A673 (cell line): ENCODE measurements at regions not wholly inside any gene's neighbourhood (a gene's known extent, or its start where the extent isn't known, plus 50 kb on each side); places are given as distances from the start of the nearest gene placed in this dataset.

Experiments
- BruUV-seq: library from RNA; stranded (reverse); fragments of 400-500 nt; replicated peaks from 2 replicates; lab custom pipeline; 2021; lab: Mats Ljungman, UMichigan
- CTCF ChIA-PET: fragments of 300-600 bp; sonication (Branson Sonifier 250); formaldehyde crosslinking; loops from one replicate; lab custom pipeline; 2022; ENCODE audit warnings: antibody characterized with exemption; lab: Charles Lee
- POLR2A ChIA-PET: fragments of 300-600 bp; sonication (Branson Sonifier 250); formaldehyde crosslinking; loops from one replicate; lab custom pipeline; 2022; ENCODE audit warnings: antibody characterized with exemption; ENCODE audit not compliant: low non-redundant PET; lab: Charles Lee
- DNase-seq: peaks from one replicate; pipeline ENCODE4 v3.0.0-alpha.2; 2015; ENCODE audit warnings: low spot score
- H3K27ac ChIP-seq: fragments of 200-600 bp; sonication (generic); 2 replicates; pipeline ENCODE4 v1.5.1; 2016; ENCODE audit warnings: mixed run types, low read depth, mild to moderate bottlenecking, mixed read lengths, antibody characterized with exemption, low read length; ENCODE audit not compliant: poor library complexity, severe bottlenecking
- H3K27me3 ChIP-seq: fragments of 200-600 bp; sonication (generic); replicated peaks from 2 replicates; pipeline ENCODE4 v1.6.1; 2017; ENCODE audit warnings: mixed run types, low read depth, mild to moderate bottlenecking, mixed read lengths, antibody characterized with exemption, low read length; ENCODE audit not compliant: insufficient read depth, poor library complexity
- H3K36me3 ChIP-seq: fragments of 200-600 bp; sonication (generic); 2 replicates; pipeline ENCODE4 v1.6.1; 2016; ENCODE audit warnings: mixed run types, mild to moderate bottlenecking, mixed read lengths, antibody characterized with exemption, low read length; ENCODE audit not compliant: insufficient read depth, poor library complexity, severe bottlenecking
- H3K4me1 ChIP-seq: fragments of 200-600 bp; sonication (generic); 2 replicates; pipeline ENCODE4 v1.6.1; 2017; ENCODE audit warnings: mixed run types, mild to moderate bottlenecking, mixed read lengths, antibody characterized with exemption, low read length; ENCODE audit not compliant: insufficient read depth, poor library complexity, severe bottlenecking
- H3K4me3 ChIP-seq: fragments of 200-600 bp; sonication (generic); 2 replicates; pipeline ENCODE4 v1.5.1; 2016; ENCODE audit warnings: low read depth, mixed run types, mild to moderate bottlenecking, mixed read lengths, low read length; ENCODE audit not compliant: poor library complexity, severe bottlenecking
- H3K9me3 ChIP-seq: fragments of 200-600 bp; sonication (generic); 2 replicates; pipeline ENCODE4 v1.6.1; 2016; ENCODE audit warnings: mixed run types, low read depth, mild to moderate bottlenecking, mixed read lengths, antibody characterized with exemption, low read length; ENCODE audit not compliant: poor library complexity, severe bottlenecking
- CTCF ChIP-seq: fragments of 300-800, 200-600 bp; sonication (generic); conservative IDR thresholded peaks from 2 replicates; pipeline ENCODE4 v1.5.1; 2017; ENCODE audit warnings: low read depth, mild to moderate bottlenecking, antibody characterized with exemption, low read length, moderate library complexity, mixed read lengths
- EZH2 ChIP-seq: fragments of 200-600 bp; sonication (generic); IDR thresholded peaks from 2 replicates; pipeline ENCODE4 v1.6.1; 2017; ENCODE audit warnings: borderline replicate concordance, low read depth, mild to moderate bottlenecking, mixed read lengths, antibody characterized with exemption, low read length; ENCODE audit not compliant: poor library complexity, severe bottlenecking
- intact Hi-C: fragments of 100-400 bp; cut with micrococcal nuclease; formaldehyde crosslinking; loops from one replicate; pipeline ENCODE4 v1.10.0; 2022; ENCODE audit not compliant: unreplicated experiment

- DNase-seq = no peak
Measured at GRCh38 chr14:71659159-71659558, 273.1 kb upstream of the RGS6 start.

GRCh38 chr14:71661441-71661840 lies 270.8 kb upstream of the RGS6 start:
- no TSS peak for BruUV-seq
- no peaks in the 10 kb centered on the region for H3K27me3 ChIP-seq
- no peak overlapping the region for H3K27ac ChIP-seq

More at GRCh38 chr14:71659159-71659558, 273.1 kb upstream of the RGS6 start:
- ChIA-PET CTCF (no interaction called here), POLR2A (no interaction called here)
- TF ChIP-seq EZH2 (no peak), CTCF (no peak)
- Histone ChIP-seq H3K4me3 (no peak overlapping the region), H3K9me3 (no peaks in the 10 kb centered on the region), H3K27ac (no peak overlapping the region), H3K36me3 (no peaks in the 10 kb centered on the region), H3K4me1 (peaks cover 39% of the 10 kb centered on the region), H3K27me3 (no peaks in the 10 kb centered on the region)
- no TSS peak for BruUV-seq
- intact Hi-C loops = no loop called here

GRCh38 chr14:71662291-71662790 lies 269.9 kb upstream of the RGS6 start:
- Histone ChIP-seq H3K9me3 (no peaks in the 10 kb centered on the region), H3K4me1 (peaks cover 54% of the 10 kb centered on the region), H3K27me3 (no peaks in the 10 kb centered on the region), H3K27ac (no peak overlapping the region), H3K4me3 (no peak overlapping the region), H3K36me3 (no peaks in the 10 kb centered on the region)
- POLR2A ChIA-PET = no interaction called here
- CTCF ChIA-PET = no interaction called here
- intact Hi-C loops = no loop called here
- TF ChIP-seq CTCF (no peak), EZH2 (no peak)
- BruUV-seq = no TSS peak
- no peak for DNase-seq

More at GRCh38 chr14:71661441-71661840, 270.8 kb upstream of the RGS6 start:
- POLR2A ChIA-PET = no interaction called here
- intact Hi-C loops = no loop called here
- Histone ChIP-seq H3K36me3 (no peaks in the 10 kb centered on the region), H3K9me3 (no peaks in the 10 kb centered on the region), H3K4me1 (peaks cover 46% of the 10 kb centered on the region), H3K4me3 (no peak overlapping the region)
- CTCF ChIA-PET = no interaction called here
- DNase-seq = no peak
- TF ChIP-seq CTCF = no peak
- no peak for TF ChIP-seq EZH2
